ENCODE measurements at regions not wholly inside any gene's neighbourhood (a gene's known extent, or its start where the extent isn't known, plus 50 kb on each side); places are given as distances from the start of the nearest gene placed in this dataset.

- TF ChIP-seq TCF4 (CRISPR knock-in tag; IDR thresholded peaks at IDR 0.05; ENCODE audit: borderline replicate concordance) (no peak), ZC3H10 (CRISPR knock-in tag; IDR thresholded peaks at IDR 0.05) (no peak)
- no peak for ATAC-seq
Measured at GRCh38 chr18:43634994-43635393, 357.7 kb upstream of the SYT4 start.

GRCh38 chr18:43635397-43635796 is 358.1 kb upstream of the SYT4 start:
- no peak for ATAC-seq
- TF ChIP-seq ZNF565 (CRISPR knock-in tag; conservative IDR thresholded peaks at IDR 0.05; ENCODE audit: low read depth) (no peak), CSRNP3 (CRISPR knock-in tag; IDR thresholded peaks at IDR 0.05) (no peak), ZFP30 (CRISPR knock-in tag; IDR thresholded peaks at IDR 0.05) (no peak), ZC3H10 (CRISPR knock-in tag; IDR thresholded peaks at IDR 0.05) (no peak), ZNF8 (CRISPR knock-in tag; IDR thresholded peaks at IDR 0.05) (no peak)

GRCh38 chr18:43642727-43643330 is 365.5 kb upstream of the SYT4 start:
- ATAC-seq = no peak; the same call in 2 of the 3 replicates
- no peak for TF ChIP-seq CREB5 (CRISPR knock-in tag; IDR thresholded peaks at IDR 0.05; ENCODE audit: low read depth)
- TF ChIP-seq POU6F1 (CRISPR knock-in tag; IDR thresholded peaks at IDR 0.05; ENCODE audit: borderline replicate concordance, low read depth) = no peak
- TF ChIP-seq CSDC2 (CRISPR knock-in tag; IDR thresholded peaks at IDR 0.05) = no peak
- TF ChIP-seq ZNF70 (CRISPR knock-in tag; IDR thresholded peaks at IDR 0.05) = no peak
- no peak for TF ChIP-seq TCF4 (CRISPR knock-in tag; IDR thresholded peaks at IDR 0.05; ENCODE audit: borderline replicate concordance)
- no peak for TF ChIP-seq OSR1 (CRISPR knock-in tag; IDR thresholded peaks at IDR 0.05)
- TF ChIP-seq SNAI2 (CRISPR knock-in tag; IDR thresholded peaks at IDR 0.05) = no peak
- no peak for TF ChIP-seq BACH2 (CRISPR knock-in tag; IDR thresholded peaks at IDR 0.05; ENCODE audit: borderline replicate concordance)
- TF ChIP-seq, protein P1, sequence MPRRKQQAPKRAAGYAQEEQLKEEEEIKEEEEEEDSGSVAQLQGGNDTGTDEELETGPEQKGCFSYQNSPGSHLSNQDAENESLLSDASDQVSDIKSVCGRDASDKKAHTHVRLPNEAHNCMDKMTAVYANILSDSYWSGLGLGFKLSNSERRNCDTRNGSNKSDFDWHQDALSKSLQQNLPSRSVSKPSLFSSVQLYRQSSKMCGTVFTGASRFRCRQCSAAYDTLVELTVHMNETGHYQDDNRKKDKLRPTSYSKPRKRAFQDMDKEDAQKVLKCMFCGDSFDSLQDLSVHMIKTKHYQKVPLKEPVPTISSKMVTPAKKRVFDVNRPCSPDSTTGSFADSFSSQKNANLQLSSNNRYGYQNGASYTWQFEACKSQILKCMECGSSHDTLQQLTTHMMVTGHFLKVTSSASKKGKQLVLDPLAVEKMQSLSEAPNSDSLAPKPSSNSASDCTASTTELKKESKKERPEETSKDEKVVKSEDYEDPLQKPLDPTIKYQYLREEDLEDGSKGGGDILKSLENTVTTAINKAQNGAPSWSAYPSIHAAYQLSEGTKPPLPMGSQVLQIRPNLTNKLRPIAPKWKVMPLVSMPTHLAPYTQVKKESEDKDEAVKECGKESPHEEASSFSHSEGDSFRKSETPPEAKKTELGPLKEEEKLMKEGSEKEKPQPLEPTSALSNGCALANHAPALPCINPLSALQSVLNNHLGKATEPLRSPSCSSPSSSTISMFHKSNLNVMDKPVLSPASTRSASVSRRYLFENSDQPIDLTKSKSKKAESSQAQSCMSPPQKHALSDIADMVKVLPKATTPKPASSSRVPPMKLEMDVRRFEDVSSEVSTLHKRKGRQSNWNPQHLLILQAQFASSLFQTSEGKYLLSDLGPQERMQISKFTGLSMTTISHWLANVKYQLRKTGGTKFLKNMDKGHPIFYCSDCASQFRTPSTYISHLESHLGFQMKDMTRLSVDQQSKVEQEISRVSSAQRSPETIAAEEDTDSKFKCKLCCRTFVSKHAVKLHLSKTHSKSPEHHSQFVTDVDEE (CRISPR knock-in tag; IDR thresholded peaks at IDR 0.05) = no peak
- TF ChIP-seq ZFP3 (CRISPR knock-in tag; IDR thresholded peaks at IDR 0.05) = no peak

- ATAC-seq = no peak
- TF ChIP-seq RARB (CRISPR knock-in tag; IDR thresholded peaks at IDR 0.05) (no peak), ARNTL (CRISPR knock-in tag; IDR thresholded peaks at IDR 0.05; ENCODE audit: borderline replicate concordance, low read depth) (no peak), SNAI2 (CRISPR knock-in tag; IDR thresholded peaks at IDR 0.05) (no peak), ZNF8 (CRISPR knock-in tag; IDR thresholded peaks at IDR 0.05) (no peak), TCF4 (CRISPR knock-in tag; IDR thresholded peaks at IDR 0.05; ENCODE audit: borderline replicate concordance) (no peak), ZC3H10 (CRISPR knock-in tag; IDR thresholded peaks at IDR 0.05) (no peak), ZNF70 (CRISPR knock-in tag; IDR thresholded peaks at IDR 0.05) (no peak), ESRRG (CRISPR knock-in tag; IDR thresholded peaks at IDR 0.05) (no peak), GLIS3 (CRISPR knock-in tag; IDR thresholded peaks at IDR 0.05) (no peak), BACH2 (CRISPR knock-in tag; IDR thresholded peaks at IDR 0.05; ENCODE audit: borderline replicate concordance) (no peak), PPARA (CRISPR knock-in tag; IDR thresholded peaks at IDR 0.05; ENCODE audit: borderline replicate concordance) (no peak), ISL1 (CRISPR knock-in tag; IDR thresholded peaks at IDR 0.05) (no peak), CSRNP3 (CRISPR knock-in tag; IDR thresholded peaks at IDR 0.05) (no peak), CSDC2 (CRISPR knock-in tag; IDR thresholded peaks at IDR 0.05) (no peak), ZFP3 (CRISPR knock-in tag; IDR thresholded peaks at IDR 0.05) (no peak), OSR1 (CRISPR knock-in tag; IDR thresholded peaks at IDR 0.05) (no peak), ZFP30 (CRISPR knock-in tag; IDR thresholded peaks at IDR 0.05) (no peak)
- TF ChIP-seq, protein P1 (CRISPR knock-in tag; IDR thresholded peaks at IDR 0.05) = no peak
Measured at GRCh38 chr18:43648002-43648401, 370.7 kb upstream of the SYT4 start.

Data from SK-N-SH treated with all-trans-retinoic acid at 6 μM for 48 hours (cell line).